ENCODE measurements at regions not wholly inside any gene's neighbourhood (a gene's known extent, or its start where the extent isn't known, plus 50 kb on each side); places are given as distances from the start of the nearest gene placed in this dataset.

DNA sequence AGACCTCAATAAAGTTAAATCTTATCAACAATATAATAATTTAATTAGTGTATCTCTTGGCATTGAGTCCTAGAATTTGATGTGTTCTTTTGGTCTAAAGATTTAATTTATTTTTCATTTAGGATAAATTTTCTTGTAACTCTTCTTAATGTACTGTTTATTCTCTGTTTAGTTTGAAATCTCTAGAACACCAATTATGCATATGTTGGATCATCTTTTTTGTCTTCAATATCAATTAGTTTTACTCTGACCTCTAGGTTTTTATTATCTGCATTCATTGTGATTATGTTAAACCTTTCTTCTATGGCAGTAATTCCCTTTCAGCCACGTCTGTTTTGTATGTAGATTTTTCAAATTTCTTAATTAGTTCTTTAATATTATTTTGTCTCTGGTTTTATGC, 93.8 kb upstream of the ARHGEF7 start:
- TF ChIP-seq, protein P1, sequence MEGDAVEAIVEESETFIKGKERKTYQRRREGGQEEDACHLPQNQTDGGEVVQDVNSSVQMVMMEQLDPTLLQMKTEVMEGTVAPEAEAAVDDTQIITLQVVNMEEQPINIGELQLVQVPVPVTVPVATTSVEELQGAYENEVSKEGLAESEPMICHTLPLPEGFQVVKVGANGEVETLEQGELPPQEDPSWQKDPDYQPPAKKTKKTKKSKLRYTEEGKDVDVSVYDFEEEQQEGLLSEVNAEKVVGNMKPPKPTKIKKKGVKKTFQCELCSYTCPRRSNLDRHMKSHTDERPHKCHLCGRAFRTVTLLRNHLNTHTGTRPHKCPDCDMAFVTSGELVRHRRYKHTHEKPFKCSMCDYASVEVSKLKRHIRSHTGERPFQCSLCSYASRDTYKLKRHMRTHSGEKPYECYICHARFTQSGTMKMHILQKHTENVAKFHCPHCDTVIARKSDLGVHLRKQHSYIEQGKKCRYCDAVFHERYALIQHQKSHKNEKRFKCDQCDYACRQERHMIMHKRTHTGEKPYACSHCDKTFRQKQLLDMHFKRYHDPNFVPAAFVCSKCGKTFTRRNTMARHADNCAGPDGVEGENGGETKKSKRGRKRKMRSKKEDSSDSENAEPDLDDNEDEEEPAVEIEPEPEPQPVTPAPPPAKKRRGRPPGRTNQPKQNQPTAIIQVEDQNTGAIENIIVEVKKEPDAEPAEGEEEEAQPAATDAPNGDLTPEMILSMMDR (IDR thresholded peaks at IDR 0.05 in 8 of 11, conservative IDR thresholded peaks at IDR 0.05 in 3 of 11) = no peak
- no peak for TF ChIP-seq POLR2A (IDR thresholded peaks at IDR 0.05)
- no peak for TF ChIP-seq POLR2AphosphoS5 (IDR thresholded peaks at IDR 0.05)
